HG03025 (cell line): ENCODE measurements at regions not wholly inside any gene's neighbourhood (a gene's known extent, or its start where the extent isn't known, plus 50 kb on each side); places are given as distances from the start of the nearest gene placed in this dataset.
A peak's percentile ranks its signal among the peaks of the same experiment; 100 is the strongest.

Experiments used
- ATAC-seq: cut with Tn5 transposase; IDR thresholded peaks from one replicate; pipeline ENCODE4 v1.9.1; 2021; ENCODE audit warnings: mild to moderate bottlenecking, moderate library complexity; ENCODE audit not compliant: unreplicated experiment, low FRiP score

DNA sequence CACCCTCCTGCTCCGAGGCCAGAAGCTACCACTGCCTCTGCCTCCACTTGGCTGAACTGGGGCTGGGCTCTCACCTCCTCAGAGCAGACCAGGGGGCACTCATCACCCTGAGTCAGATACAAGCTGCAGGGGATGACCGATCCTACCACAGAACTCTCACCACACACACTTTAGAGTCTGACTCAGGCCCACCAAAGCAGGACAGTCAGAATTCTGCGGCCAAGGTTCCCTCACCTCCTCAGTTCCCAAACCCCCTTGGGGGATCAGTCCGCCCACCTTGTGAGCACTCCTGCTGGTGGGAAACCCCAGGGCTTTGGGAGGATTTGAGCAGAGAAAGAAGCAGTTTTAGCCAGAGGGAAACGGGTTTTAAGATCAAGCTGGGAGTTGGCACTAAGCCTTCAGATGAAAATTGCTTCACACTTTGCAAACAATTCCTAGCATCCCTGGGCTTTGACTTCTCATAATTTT lies 587.8 kb upstream of the JAG1 start:
- no peak for ATAC-seq

DNA sequence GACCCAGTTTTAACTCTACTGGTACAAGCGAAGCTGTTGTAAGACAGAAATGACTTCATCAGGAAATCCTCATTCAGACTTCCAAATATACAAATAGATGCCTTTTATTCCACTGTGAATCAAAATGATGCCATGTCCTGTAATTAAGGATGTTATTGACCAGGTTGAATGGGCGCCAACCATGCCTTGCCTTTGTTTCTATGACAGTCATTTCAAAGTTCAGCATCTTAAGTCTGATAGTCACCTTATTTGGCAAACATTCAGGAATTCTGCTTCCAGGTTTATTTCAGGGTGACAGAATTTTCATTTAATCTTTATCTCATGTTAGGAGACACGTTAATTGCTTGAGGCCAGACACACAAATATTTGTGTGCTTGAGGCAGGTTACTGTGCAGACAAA lies 592.8 kb upstream of the JAG1 start:
- no peak for ATAC-seq

DNA sequence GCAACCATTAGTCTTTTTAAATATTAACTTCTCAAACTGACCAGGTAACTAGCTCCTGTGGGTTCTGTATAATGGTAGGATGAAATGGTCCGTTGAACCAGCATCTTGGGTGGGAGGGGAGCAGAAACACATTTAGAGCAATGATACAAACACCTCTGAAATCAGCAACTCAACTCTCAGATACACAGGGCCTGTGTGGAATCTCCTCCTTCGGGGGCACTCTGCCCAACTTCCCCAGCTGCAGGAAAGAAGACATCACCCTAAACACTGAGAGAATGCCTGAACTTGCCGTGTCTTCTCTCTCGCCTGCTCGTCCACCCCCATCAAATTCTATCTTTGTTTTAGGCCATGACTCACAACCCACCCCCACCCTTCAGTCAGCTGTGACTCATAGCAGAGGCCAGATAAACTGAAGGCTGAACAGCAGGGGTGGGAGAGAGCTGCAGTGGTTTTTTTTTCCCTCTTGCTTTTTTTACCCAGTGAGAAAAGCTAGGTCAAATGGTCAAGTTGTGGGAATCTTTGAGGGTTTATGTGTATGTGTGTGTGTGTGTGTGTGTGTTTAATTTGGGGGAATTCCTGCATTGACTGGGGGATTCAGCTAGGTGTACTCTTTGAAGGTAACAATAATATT lies 593.4 kb upstream of the JAG1 start:
- peak; percentile 43 for ATAC-seq

DNA sequence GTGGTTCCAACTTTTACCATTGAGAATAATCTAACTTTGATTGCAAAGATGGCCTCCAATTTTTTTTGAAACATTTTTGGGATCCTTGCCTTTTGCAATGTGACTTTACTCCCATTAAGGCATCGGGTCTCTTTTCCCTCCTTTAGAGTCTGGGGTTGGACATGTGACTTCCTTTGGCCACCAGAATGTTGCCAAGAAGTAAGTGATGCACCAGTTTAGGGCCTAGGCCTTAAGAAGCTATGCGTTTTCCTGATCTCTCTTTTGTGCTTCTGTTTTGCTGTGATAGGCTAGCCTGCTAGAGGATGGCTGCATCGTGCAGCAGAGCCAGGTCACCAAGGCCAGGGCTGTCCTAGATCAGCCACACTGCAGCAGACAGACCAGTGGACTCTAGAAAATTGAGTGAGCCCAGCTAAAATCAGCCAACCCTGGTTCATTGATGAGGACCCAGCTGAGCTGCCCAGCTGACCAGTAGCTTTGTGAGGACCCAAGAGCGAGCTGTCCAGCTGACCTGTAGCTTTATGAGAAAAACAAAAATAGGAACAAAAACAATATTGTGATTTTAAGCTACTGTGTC lies 594.0 kb upstream of the JAG1 start:
- ATAC-seq = no peak

DNA sequence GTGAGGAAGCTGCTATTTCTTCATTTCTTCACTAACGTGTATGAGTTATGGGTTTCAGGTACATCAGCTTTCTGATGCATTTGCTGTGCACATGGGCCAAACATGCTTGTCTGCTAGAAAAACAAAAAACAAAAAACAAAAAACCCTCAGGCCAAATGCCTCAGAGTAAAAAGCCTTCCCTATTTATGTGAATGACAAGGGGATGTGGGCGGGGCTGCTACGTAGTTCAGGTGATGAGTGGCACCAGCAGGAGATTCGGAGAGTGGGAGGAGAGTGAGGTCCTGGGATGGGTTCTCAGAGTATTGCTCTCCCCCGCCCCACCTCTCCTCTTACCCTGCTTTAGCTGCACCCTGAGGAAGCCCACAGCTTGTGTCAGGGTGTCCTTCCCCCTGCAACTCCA lies 596.8 kb upstream of the JAG1 start:
- ATAC-seq = no peak

DNA sequence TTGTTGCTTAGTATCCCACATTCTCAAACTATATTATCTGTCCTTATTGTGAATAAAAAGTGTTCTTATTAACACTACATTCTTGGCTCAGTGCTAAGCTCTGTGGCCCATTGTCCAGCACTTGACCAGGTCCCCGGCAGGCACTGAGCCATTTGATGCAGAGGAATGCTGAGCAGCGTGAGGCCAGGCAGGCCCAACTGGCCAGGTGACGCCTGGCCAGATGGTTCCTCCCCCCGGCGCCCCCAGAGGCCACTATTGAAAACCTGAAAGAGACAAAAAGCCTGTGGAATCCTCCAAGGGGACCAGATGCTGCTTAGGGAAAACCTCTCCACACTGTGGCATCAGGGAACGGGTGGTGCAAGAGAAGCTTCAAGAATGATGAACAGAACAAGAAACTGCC lies 597.5 kb upstream of the JAG1 start:
- no peak for ATAC-seq

DNA sequence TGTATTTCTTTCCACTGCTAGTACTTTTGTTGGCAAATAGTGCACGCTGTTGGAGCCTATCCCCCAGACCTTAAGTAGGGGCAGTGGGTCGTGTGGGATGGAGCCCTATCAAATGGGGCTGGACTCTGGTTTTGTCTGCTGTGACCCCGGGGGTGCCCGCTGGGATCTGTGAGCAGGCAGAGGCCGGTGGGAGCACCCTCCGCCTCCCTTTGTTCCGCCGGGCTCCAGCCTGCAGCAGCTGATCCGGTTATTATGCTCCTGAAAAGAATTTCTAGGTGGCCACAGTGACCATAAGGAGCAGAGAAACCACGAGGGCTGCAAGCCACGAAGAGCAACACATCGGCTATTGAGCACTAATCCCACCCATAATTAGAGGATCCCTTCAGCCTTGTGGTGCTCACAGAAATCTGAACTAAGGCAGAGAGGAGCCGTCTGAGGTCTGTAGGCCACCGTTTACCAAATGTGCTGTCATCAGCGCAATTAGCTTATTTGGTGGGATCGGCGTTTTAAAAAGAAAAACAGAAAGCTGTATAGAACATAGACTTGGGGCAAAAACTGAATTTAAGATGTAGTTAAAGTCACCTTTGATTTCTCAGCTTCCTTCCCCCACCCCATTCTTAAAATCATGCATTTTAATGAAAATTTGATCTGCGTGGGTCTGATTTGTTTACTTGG lies 598.3 kb upstream of the JAG1 start:
- ATAC-seq = no peak

DNA sequence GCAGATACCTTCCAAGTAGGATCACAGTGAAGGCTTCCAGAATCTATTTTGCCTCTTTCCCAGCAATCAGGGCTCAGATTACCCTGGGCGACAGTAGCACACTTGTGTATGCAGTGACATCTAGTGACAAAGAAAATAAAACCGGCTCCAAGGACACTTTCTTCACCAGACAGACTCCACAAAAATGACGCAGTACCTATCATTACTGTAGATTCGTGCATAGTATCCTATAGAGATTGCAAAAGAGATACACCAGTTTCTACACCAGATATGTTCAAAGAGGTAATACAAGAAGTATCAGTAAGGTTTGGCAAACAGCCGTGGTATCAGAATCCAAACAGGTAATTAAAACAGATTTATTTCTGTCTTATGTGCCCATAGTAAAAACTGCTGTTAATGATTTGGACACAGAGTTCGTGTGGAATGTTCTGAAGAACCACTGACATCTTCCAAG lies 600.4 kb upstream of the JAG1 start:
- no peak for ATAC-seq

DNA sequence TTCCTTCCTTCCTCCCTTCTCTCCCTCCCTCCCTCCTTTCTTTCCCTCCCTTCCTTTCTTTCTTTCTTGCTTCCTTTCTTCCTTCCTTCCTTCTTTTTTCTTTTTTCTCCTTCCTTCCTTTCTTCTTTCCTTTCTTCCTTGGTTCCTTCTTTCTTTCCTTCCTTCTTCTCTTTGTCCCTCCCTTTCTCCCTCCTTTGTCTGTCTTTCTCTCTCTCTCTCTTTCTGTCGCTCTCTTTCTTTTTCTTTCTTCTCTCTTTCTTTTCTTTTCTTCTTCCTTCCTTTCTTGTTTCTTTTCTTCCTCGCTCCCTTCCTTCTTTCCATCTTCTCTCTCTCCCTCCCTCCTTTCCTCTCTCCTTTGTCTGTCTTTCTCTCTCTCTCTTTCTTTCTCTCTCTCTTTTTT lies 601.9 kb upstream of the JAG1 start:
- ATAC-seq = no peak

DNA sequence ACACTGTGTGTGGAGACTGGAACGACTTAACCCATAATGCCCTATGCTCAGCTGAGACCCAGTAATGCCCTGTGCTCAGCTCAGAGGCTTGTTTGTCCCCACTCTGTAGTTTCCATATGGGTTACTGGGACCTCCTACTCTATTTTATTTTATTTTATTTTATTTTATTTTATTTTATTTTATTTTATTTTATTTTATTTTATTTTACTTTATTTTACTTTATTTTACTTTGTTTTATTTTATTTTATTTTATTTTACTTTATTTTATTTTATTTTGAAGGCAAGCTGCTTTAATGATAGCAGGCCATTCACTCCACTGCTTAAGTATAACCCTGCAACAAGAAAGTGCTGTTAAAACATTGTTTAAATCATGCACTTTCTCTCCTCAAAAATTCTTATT lies 603.4 kb upstream of the JAG1 start:
- ATAC-seq = no peak

DNA sequence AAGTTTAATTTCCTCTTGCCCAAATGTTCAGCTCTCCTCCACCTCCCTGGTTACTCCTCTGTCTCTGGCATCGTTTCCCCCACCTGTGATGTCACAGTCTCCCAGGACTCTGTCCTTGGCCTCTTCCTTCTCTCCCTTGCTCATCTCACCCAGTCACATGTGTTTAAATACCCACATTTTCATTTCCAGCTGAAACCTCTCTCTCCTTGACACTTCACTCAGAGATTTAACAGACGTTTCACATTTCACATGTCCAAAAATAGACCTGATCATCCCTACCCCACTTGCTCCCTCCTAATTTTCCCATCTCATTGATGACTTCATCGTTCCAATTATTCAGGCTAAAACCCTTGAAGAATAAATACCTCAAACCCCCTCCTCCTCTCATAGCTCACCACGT lies 604.1 kb upstream of the JAG1 start:
- ATAC-seq = no peak

DNA sequence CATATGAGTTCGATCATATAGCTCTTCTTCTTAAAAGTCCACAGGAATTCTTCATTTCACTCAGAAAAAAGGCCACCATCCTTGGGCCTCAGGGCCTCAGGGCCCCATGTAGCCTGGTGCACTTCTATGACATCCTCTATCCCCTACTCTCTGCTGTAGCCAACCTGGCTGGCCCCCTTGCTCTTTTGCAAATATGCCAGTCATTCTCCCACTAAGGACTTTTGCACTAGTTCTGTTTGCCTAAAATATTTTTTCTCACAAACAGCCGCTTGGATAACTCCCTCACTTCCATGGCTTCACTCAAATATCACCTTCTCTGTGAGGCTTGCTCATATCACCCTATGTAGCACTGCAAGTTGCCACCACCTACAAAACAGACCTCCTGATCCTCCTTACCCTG lies 604.7 kb upstream of the JAG1 start:
- no peak for ATAC-seq

DNA sequence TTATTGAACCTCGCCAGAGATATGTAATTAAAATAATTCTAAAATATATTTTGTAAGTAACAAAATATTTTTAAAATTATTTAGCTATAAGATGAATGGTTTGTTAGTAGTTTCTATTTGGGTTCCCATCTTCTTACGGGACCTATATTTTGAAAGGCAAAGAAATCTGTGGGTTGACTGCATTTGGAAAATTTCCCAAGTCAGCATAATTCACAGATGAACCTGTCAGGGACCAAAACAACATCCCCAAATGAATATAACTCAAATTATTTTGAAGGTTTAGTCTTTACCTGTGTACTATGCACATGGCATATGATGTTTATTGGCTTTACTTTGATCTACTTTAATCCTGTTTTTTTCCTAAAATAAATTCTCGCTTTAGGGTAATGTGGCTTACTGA lies 607.4 kb upstream of the JAG1 start:
- no peak for ATAC-seq

DNA sequence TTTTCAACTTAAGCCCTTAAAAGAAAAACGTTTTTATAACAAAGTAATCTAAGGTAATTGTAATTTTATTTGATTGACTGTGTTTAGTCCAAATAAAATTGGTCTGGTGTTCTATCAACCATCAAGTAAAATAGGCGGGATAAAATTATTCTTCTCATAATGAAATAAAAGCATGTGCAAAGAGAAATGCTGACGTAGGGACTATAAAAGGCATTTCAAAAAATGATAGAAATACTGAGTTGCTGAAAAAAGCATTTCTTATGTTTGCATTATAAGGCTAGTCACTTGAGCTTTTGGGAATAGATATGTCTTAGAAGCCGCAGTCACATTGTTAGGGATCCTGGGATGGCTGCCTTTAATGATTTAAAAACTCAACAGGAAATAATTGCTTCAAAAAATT lies 608.0 kb upstream of the JAG1 start:
- ATAC-seq = no peak

DNA sequence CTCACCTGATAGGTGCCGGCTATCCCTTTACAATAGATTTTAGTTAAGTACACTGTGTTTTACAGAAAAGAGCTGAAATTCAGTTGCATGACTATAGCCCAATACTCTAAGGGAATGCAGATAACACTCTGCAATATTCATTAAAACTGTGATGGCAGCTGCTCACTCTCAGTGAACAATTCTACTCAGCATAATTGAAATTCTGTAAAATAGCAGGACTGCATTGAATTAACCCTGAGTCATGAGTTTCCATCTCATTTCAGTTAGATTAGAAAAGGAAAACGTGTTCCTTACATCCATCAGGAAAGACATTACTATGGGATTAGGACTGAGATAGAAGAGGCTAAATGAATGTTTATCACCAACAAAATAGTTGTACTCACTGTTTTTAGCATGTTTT lies 613.3 kb upstream of the JAG1 start:
- ATAC-seq = no peak

DNA sequence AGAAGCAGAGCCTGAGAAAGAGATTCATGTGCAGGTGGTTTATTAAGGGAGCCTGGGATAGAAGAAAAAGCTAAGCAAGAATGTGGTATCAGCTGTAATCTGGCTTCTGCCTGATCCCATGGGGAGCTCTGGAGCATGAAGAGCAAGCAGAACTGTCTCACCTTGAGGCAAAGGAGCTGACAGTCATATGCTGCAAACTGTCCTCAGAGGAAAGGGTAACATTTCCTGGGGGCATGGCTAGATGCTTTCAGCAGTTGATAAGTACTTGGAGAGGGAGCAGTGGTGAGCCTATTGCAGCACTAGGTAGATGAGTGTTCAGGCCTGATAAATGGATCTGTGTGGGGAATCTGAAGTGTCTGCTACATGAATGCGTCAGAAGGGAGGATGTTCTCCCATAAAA lies 621.5 kb upstream of the BTBD3 start:
- no peak for ATAC-seq

DNA sequence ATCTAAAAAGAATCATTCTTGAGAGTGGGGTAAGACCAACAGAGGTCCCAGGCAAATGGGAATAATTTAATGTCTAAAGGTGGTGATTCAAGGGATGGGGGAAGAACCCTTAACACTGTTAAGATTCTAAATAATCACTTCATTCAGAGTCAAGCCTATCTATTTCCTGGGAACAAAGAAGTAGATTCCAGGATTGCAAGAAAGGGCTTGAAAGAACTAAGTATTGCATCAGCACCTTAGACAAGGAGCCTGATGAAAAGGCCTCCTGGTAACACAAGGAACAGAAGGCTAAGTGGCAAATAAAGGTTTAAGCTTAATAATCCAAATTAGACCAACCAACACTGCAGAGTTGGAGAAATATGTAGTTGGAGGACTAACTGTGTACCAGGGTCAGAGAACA lies 620.7 kb upstream of the BTBD3 start:
- no peak for ATAC-seq

DNA sequence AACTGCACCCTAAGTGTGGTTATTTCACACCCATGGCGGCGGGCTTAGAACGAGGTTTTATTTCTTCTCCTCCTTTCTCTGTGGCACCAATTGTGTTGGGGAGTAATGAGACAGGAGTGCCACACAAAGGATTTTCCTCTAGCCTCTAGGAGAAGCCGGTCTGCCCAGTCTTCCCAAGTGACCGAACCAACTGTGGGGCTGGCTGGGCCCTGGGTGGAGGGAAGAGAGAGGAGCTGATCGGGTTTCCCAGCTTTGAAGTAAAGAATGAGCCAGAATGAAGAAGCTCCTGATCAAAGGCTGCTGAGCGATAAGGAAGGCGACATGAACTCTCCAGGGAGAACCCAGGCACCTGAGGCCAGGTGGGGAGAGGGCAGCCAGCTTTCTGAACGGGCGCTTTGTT lies 616.0 kb upstream of the BTBD3 start:
- ATAC-seq = no peak

DNA sequence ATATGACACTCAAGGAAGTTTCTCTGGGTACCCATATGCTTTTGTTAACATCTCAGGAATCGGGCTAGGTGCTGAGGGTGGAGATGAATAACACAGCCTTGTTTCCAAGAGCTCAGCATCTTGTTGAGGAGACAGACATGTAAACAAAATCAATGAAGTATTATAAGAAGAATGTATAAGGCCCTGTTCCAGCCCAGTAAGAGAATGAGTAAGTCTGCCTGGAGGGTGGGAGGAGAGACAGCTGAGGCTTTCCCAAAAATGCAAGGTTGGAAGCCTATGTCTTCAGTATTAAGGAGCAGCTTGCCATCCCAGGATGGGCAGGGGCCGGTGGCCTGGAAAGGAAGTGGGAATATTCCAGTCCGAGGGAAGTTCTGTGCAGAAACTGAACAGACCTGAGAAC lies 615.3 kb upstream of the BTBD3 start:
- ATAC-seq = no peak

DNA sequence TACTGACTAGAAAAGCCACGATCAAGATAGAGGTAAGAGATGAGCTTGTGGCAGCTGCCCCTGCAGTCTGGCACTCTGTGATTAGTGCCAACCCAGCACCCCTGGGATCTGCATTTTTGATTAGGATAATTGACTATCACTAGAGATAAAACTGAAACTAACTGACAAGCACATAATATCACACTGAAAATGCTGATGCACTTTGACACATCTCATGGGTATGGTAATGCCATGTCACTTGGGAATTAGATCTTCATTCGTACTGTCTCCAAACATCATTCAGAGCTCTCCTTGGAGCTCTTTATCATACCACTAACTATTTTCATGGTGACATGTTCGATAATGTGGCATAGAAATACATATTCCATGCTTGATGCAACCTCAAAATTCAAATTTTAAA lies 612.9 kb upstream of the BTBD3 start:
- no peak for ATAC-seq

DNA sequence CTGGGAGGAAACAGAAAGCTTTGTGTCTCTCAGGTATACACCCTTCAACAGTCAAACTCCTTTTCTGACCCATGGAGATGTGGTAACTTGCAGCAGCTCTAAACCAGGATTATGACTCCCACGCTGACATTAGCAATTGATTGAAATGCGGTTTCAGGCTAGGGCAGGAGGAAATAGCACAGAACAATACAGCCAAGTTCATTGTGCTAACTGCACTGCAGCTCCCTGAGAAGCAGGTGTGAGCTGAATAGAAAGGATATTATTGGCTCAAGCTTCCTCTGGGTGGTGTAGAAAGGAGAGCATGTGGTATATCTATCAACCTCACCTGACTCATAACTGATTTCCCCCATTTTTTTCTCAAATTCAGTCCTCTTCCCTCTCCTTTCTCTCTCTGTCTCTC lies 612.3 kb upstream of the BTBD3 start:
- no peak for ATAC-seq

DNA sequence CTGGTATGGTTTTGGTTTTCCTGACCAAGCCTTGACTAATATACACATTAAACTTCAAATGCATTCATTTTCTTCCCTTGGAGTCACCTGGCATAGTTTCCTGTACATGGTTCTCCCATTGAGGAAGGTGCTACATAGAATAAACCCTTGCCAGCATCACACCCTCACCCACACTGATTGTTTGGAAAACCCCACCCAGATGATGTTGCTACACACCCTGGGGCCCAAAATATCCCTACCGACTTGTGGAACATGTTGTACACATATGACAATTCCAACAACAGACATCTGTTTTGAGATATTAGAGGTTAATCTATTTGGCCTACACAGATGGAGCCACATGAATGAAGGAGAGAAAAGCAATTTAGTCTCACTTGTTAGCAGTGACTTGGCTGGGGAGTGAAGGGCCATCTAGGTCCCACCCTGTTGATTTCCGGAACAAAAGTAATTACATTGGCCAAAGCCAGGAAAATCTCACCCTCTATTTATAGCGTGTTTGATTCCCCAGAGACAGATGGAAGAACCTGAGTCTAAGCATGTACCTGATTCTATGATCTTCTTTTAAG lies 606.0 kb upstream of the BTBD3 start:
- no peak for ATAC-seq
